ENCODE measurements at regions not wholly inside any gene's neighbourhood (a gene's known extent, or its start where the extent isn't known, plus 50 kb on each side); places are given as distances from the start of the nearest gene placed in this dataset.
"Not testable (repeated sequence)": the region's sequence is repeated elsewhere in the genome, so short reads cannot be mapped to it uniquely, and the experiment has no call there.

GRCh38 chr6:68229566-68229965, 405.5 kb upstream of the ADGRB3 start:
- DNase-seq = no peak

GRCh38 chr6:68226460-68226859, 408.6 kb upstream of the ADGRB3 start:
- no peak for DNase-seq

DNA sequence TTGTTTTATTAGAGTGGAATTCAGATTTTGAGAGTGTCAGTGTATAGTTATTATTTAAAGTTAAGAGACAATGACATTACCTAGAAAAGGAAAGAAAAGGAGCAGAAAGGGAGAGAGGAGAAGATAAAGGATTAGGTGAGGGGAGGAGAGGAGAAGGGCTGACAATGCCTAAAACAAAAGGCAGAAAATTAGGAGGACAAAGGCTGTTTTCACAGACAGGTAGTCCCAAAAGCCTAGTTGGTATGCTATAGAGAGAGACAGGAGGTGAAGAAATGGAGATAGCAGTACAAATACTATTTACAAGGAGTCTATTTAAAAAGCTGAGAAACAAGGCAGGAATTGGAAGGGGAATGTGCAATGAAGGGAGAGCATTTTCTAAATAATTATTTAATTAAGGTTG, 409.4 kb upstream of the ADGRB3 start:
- DNase-seq = no peak

GRCh38 chr6:68211242-68211795, 423.8 kb upstream of the ADGRB3 start:
- DNase-seq = no peak

DNA sequence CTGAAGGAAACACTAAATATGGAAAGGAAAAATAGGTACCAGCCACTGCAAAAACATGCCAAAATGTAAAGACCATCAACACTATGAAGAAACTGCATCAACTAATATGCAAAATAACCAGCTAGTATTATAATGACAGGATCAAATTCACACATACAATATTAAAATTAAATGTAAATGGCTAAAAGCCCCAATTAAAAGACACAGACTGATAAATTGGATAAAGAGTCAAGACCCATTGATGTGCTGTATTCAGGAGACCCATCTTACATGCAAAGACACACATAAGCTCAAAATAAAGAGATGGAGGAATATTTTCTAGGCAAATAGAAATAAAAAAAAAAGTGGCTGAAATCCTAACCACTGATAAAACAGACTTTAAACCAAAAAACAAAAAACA, 427.5 kb upstream of the ADGRB3 start:
- DNase-seq = not testable (repeated sequence)

DNA sequence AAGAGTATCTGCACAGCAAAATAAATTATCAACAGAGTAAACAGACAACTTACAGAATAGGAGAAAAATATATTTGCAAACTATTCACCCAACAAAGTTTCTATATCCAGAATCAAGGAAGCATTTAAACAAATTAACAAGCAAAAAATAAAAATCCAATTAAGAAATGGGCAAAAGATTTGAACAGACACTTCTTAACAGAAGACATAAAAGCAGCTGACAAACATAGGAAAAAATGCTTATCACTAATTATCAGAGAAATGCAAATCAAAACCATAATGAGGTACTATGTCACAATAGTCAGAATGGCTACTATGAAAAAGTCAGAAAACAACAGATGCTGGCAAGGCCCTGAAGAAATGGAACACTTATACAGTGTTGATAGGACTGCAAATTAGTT, 434.2 kb upstream of the ADGRB3 start:
- no peak for DNase-seq

DNA sequence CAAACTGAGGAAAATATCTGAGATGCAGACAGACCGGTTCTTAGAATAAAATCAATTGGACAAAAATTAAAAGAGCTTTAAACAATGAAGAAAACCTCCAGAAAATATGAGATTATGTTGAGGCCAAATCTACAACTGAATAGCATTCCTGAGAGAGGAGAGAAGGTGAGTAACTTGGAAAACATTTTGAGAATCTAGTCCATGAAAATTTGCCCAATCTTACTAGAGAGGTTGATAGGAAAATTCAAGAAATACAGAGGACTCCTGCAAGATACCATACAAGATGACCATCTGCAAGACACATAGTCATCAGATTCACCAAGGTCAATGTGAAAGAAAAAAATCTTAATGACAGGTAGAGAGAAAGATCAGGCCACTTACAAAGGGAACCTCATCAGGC, 437.7 kb upstream of the ADGRB3 start:
- DNase-seq = no peak

GRCh38 chr6:68196645-68197044, 438.4 kb upstream of the ADGRB3 start:
- DNase-seq = no peak

- DNase-seq = not testable (repeated sequence)
Measured at GRCh38 chr6:68195753-68196152, 439.3 kb upstream of the ADGRB3 start.

DNA sequence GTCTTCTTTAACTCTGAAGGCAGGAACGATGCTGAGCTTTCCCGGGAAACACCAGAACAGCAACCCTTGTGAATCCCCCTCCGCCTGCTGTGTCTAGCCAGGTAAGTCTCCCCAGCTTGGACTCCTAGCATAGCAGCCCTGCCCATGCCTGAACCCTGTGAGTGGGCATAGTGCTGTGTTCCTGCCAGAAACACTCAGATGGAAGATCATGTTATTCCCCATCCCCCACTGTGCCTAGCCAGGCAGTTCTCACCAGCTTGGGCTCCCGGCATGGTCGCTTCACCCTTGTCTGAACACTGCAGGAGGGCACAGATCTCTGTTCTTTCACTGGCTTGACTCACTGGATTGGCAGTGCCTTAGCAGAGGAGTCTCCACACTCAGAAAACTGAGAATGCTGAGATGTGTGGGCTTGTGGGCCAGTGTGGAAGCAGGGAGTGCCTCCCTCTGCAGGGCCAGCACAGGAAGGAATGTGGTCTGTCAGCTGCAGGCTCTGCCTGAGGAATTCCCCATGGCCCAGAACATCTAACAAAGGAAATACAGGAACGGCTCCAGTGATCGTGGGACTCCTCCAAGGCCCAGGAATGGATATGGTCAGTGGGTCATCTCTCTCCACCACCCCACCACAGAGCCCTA, 440.1 kb upstream of the ADGRB3 start:
- no peak for DNase-seq

DNA sequence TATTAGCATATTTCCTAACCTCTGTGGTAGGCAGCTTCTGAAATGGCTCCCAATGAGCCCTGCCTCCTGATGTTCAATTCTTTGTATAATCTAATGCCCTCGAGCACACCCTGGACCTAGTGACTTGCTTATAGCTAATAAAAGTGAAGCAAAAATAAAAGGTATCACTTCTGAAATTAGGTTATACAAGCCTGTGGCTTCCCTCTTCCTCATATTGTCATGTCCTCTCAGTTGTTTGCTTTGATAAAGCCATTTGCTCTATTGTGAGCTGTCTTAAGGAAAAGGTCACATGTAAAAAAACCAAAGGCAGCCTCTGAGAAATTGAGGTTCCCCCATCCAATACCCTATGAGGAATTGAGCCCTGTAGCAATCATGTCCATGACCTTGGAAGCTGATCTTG, 442.1 kb upstream of the ADGRB3 start:
- DNase-seq = no peak

DNA sequence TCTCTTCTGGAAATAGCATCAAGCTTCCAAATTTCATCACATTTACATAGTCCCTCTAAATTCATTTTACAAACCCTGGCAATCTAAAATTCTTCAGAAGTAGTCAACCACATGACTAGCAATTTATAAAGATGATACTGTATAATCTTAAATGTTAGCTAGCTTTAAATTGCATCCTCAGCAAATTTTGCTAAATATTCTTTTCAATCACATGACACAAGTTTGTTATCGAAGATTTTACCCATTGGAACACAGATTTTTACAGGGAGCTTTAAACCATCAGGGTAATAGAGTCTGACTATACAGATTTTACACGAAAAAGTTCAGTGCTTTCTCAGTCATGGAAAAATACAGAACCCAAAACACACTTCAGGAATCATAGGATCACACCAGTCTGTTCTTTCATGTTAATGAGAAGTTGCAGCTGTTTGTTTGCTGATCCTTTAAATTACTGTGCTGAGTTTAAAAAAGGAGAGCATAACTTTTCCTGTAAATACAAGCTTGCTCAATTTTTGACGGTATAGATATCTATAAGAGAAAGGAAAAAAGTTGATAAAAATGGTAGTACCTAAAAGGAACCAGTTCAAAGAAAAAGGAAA, 445.8 kb upstream of the ADGRB3 start:
- no peak for DNase-seq

GRCh38 chr6:68186870-68187269, 448.2 kb upstream of the ADGRB3 start:
- no peak for DNase-seq

DNA sequence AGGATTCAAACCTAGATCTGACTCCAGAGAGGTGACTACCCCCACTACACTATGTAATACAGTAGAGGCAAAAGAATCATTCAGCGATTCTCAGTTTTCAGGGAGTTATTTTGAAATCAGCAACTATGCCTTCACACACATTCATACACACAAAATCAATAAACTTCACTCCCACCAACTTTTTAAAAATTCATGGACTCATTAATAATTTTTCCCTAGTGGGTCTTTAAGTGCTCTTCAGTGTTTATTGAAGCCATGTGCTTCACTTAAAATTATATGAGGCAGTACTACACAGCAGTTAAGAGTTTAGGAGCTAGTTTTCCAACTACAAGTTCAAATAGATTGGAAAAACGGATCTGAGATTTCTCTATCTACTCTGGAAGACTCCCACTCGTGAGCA, 452.7 kb upstream of the ADGRB3 start:
- no peak for DNase-seq

DNA sequence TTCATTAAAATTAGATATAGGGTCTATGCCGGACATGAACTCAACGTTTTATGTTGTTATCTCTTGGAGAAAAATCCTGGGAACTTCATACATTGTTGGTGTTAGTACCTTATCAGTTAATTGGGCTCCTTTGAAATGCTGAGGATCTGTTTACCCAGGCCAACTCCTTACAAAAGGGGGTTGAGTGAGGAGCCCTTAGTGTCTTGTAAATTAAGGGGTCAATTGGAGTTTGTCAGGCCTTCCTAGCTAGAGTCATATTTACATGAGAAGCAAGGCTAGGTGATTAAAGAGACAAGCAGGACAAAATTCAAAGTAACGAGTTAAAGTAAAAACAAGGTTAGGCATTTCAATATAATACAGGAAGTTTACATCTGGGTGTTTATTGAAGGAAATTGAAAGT, 454.1 kb upstream of the ADGRB3 start:
- not testable (repeated sequence) for DNase-seq

- DNase-seq = no peak
Measured at GRCh38 chr6:68173616-68174015, 461.5 kb upstream of the ADGRB3 start.

- no peak for DNase-seq
Measured at GRCh38 chr6:68169922-68170321, 465.2 kb upstream of the ADGRB3 start.

- no peak for DNase-seq
Measured at GRCh38 chr6:68167604-68168003, 467.5 kb upstream of the ADGRB3 start.

DNA sequence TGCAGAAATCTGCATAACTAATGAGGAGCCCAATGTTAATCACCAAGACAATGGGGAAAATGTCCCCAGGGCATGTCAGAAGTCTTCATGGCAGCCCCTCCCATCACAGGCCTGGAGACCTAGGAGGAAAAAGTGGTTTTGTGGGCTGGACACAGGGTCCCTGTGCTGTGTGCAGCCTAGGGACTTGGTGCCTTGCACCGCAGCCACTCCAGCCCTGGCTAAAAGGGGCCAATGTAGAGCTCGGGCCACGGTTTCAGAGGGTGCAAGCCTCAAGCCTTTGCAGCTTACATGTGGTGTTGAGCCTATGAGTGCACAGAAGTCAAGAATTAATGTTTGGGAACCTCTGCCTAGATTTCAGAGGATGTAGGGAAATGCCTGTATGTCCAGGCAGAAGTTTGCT, 474.3 kb upstream of the ADGRB3 start:
- DNase-seq = not testable (repeated sequence)

GRCh38 chr6:68160348-68160747, 474.7 kb upstream of the ADGRB3 start:
- DNase-seq = no peak

- no peak for DNase-seq
Measured at GRCh38 chr6:68159433-68159832, 475.6 kb upstream of the ADGRB3 start.

- no peak for DNase-seq
Measured at GRCh38 chr6:68158256-68158655, 476.8 kb upstream of the ADGRB3 start.

GRCh38 chr6:68144667-68145066, 490.4 kb upstream of the ADGRB3 start:
- DNase-seq = no peak

DNA sequence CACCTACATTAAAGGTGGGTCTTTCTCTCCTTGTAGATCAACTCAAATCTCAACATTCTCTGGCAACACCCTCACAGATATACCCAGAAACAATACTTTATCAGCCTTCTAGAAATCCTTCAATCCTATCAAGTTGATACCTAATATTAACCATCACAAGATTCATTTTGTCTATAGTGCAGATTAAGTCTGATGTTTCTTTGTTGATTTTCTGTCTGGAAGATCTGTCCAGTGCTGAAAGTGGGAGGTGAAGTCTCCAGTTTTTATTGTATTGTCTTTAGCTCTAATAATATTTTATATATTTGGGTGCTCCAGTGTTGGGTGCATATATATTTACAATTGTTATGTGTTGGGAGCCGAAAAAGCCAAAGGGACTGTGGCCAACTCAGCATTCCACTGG, 493.9 kb upstream of the ADGRB3 start:
- DNase-seq = no peak

- DNase-seq = no peak
Measured at GRCh38 chr6:68139130-68139529, 496.0 kb upstream of the ADGRB3 start.

Data from right hindlimb (tissue), 1 donor.